ENCODE measurements at regions not wholly inside any gene's neighbourhood (a gene's known extent, or its start where the extent isn't known, plus 50 kb on each side); places are given as distances from the start of the nearest gene placed in this dataset.

DNA sequence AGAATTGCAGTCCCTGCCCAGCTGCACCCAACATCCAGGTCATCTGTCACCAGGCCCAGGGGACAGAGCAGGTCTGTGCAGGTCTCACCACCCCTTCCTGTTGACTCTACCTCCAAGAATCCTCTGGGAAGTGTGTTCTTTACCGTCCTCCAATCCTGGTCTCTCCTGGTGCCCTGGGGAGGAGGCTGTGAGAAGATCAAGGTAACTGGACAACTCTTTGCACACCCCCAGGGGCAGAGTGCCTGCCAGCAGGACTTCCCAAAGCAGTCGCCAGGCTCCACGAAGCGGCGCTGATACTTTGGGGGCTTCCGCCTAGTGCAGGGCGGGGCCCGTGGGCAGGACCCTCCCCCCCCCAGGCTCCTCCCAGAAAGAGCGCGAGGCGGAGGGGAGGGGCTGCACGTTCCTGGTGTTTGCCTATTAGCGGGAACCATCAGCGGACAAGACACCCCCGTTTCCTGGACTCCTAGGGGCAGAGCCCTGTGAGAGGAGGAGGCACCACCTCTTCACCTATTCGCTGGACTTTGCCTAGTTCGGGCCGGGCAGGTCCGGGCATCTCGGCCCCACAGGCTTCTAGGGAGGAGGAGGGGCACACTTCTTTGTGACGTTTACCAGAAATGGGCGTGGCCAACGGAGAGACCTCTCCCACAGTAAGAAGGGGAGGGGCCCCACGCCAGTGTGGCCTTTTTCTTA lies 918.0 kb downstream of the AACS start:
- WGBS, 2 donors = 3 to 6% methylated on average over 23 to 24 of the region's 24 CpGs
- Histone ChIP-seq H3K4me3 (ENCODE audit: low read depth in 1 of 2, low read length in 2 of 2) (peak overlapping the region; percentile 55 to 66), H3K27ac (ENCODE audit: low read depth in 2 of 2, low read length in 1 of 2) (peak overlapping the region; percentile 47 to 86), H3K36me3 (ENCODE audit: control insufficient read depth in 2 of 2, insufficient read depth in 2 of 2, low read length in 1 of 2) (no peaks in the 10 kb centered on the region), H3K9me3 (ENCODE audit: control insufficient read depth in 2 of 2, insufficient read depth in 1 of 2, low read depth in 1 of 2, low read length in 1 of 2) (no peaks in the 10 kb centered on the region), H3K4me1 (ENCODE audit: control insufficient read depth in 2 of 2, insufficient read depth in 2 of 2, low read length in 1 of 2) (peaks cover 2 to 3% of the 10 kb centered on the region in 2 donors), H3K27me3 (ENCODE audit: control insufficient read depth in 1 of 2, insufficient read depth in 2 of 2, low read length in 2 of 2) (no peaks in the 10 kb centered on the region)

DNA sequence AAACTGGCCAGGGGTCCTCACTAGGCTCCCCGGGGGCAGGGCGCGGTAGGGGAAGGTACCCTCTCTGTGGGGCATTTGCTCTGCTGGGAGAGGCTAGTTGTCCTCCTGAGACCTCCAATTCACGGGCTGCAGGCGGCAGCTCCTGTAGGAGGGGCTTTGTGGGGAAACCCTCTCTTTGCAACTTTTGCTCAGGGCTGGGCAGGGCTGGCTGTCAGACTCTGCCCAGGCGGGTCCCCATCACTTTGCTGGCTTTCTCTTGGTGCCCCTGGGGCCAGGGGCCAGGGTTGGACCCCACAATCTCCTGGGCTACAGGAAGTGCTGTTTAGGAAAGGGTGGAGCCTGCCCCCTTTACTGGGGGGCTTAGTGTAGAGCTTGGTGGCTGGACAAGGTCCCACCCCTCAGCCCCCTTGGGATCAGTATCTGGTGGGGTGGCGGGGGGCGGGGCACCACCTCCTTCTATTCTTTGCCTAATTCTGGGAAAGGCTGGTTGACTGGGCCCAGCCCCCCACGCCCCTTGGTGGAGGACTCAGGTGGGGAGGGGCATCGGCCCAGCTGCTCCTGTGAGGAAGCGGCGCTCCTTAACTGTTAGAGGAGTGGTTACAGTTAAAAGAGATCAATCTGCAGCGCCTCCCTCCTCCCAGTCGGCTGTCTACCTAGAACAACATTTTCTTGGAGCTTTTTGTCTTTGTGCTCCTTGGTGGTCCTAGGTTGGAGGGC lies 918.7 kb downstream of the AACS start:
- no peaks in the 10 kb centered on the region for H3K27me3 ChIP-seq (ENCODE audit: control insufficient read depth in 1 of 2, insufficient read depth in 2 of 2, low read length in 2 of 2)
- H3K9me3 ChIP-seq (ENCODE audit: control insufficient read depth in 2 of 2, insufficient read depth in 1 of 2, low read depth in 1 of 2, low read length in 1 of 2) = no peaks in the 10 kb centered on the region
- peak overlapping the region; percentile 47 to 71 for H3K27ac ChIP-seq (ENCODE audit: low read depth in 2 of 2, low read length in 1 of 2)
- WGBS, 2 donors = 3 to 7% methylated on average over 13 to 14 of the region's 14 CpGs
- H3K4me1 ChIP-seq (ENCODE audit: control insufficient read depth in 2 of 2, insufficient read depth in 2 of 2, low read length in 1 of 2) = peaks cover 2 to 3% of the 10 kb centered on the region in 2 donors
- H3K4me3 ChIP-seq (ENCODE audit: low read depth in 1 of 2, low read length in 2 of 2) = peak overlapping the region; percentile 55 to 66
- no peaks in the 10 kb centered on the region for H3K36me3 ChIP-seq (ENCODE audit: control insufficient read depth in 2 of 2, insufficient read depth in 2 of 2, low read length in 1 of 2)

DNA sequence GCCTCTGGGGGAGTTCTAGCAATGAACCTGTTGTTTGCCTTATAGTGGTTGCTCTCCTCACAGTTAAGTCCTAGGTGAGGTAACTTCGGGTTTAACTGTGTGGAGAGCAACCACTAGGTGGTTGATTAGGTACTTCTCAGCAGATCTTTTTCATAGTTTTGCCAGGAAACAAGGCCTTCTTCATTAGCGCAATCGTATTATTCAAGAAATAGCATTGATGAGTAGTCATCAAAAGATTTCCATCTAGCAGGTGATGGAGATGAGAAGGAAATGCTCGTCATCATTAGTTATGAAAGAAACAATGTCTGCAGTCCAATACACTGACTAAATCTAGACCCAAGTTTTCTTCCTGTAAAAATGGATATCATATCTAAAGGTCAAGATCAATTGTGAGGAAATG lies 923.3 kb downstream of the AACS start:
- Histone ChIP-seq H3K4me3 (ENCODE audit: low read depth in 1 of 2, low read length in 2 of 2) (no peak overlapping the region), H3K27me3 (ENCODE audit: control insufficient read depth in 1 of 2, insufficient read depth in 2 of 2, low read length in 2 of 2) (no peaks in the 10 kb centered on the region), H3K27ac (ENCODE audit: low read depth in 2 of 2, low read length in 1 of 2) (no peak overlapping the region), H3K4me1 (ENCODE audit: control insufficient read depth in 2 of 2, insufficient read depth in 2 of 2, low read length in 1 of 2) (peaks cover 0 to 1% of the 10 kb centered on the region in 2 donors), H3K9me3 (ENCODE audit: control insufficient read depth in 2 of 2, insufficient read depth in 1 of 2, low read depth in 1 of 2, low read length in 1 of 2) (no peaks in the 10 kb centered on the region), H3K36me3 (ENCODE audit: control insufficient read depth in 2 of 2, insufficient read depth in 2 of 2, low read length in 1 of 2) (no peaks in the 10 kb centered on the region)
- WGBS, 2 donors = 86 to 92% methylated on average over 4 of the region's 4 CpGs

DNA sequence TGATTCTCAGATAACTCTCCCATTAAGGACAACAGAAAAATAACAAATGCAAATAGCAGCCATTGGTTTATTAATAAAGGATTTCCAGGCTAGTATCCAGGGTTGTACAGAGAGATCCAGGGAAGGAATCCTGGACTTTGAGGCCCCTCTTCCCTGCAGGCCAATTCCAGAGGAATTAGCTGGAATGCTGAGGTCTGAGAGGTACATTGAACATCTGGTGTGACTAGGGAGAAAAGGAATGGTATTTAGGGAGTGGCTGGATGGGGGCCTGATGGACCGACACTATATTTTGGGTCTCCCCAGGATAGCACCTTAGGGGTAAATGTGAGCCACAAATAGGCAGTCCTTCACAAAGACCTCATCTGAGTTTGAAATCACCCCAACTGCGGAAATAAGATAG lies 924.5 kb downstream of the AACS start:
- H3K27me3 ChIP-seq (ENCODE audit: control insufficient read depth in 1 of 2, insufficient read depth in 2 of 2, low read length in 2 of 2) = no peaks in the 10 kb centered on the region
- no peak overlapping the region for H3K27ac ChIP-seq (ENCODE audit: low read depth in 2 of 2, low read length in 1 of 2)
- H3K9me3 ChIP-seq (ENCODE audit: control insufficient read depth in 2 of 2, insufficient read depth in 1 of 2, low read depth in 1 of 2, low read length in 1 of 2) = no peaks in the 10 kb centered on the region
- H3K36me3 ChIP-seq (ENCODE audit: control insufficient read depth in 2 of 2, insufficient read depth in 2 of 2, low read length in 1 of 2) = no peaks in the 10 kb centered on the region
- no peak overlapping the region for H3K4me3 ChIP-seq (ENCODE audit: low read depth in 1 of 2, low read length in 2 of 2)
- WGBS, 2 donors = 74 to 78% methylated on average over 2 of the region's 2 CpGs
- H3K4me1 ChIP-seq (ENCODE audit: control insufficient read depth in 2 of 2, insufficient read depth in 2 of 2, low read length in 1 of 2) = no peaks in the 10 kb centered on the region

DNA sequence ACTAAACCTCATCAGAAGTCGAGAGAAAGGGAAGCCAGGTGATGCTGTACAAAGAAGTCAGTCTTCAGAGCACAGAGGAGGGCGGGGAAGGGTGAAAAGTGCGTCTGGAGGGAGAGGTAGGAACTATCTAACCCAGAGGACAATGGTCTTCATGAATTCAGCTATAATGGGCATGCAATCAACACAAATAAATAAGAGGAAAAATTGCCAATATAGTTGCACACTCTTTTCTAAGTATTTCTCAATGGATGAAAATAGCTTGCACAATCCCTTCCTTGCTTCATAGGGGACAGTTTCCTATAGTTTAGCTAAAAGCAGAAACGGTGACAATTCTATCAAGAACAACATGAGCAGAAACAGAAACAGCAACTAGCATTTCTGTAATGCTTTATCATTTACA lies 931.2 kb downstream of the AACS start:
- WGBS, 2 donors = 67 to 71% methylated on average over 4 of the region's 4 CpGs
- H3K9me3 ChIP-seq (ENCODE audit: control insufficient read depth in 2 of 2, insufficient read depth in 1 of 2, low read depth in 1 of 2, low read length in 1 of 2) = no peaks in the 10 kb centered on the region
- no peaks in the 10 kb centered on the region for H3K4me1 ChIP-seq (ENCODE audit: control insufficient read depth in 2 of 2, insufficient read depth in 2 of 2, low read length in 1 of 2)
- no peaks in the 10 kb centered on the region for H3K27me3 ChIP-seq (ENCODE audit: control insufficient read depth in 1 of 2, insufficient read depth in 2 of 2, low read length in 2 of 2)
- H3K27ac ChIP-seq (ENCODE audit: low read depth in 2 of 2, low read length in 1 of 2) = no peak overlapping the region
- H3K4me3 ChIP-seq (ENCODE audit: low read depth in 1 of 2, low read length in 2 of 2) = no peak overlapping the region
- no peaks in the 10 kb centered on the region for H3K36me3 ChIP-seq (ENCODE audit: control insufficient read depth in 2 of 2, insufficient read depth in 2 of 2, low read length in 1 of 2)

DNA sequence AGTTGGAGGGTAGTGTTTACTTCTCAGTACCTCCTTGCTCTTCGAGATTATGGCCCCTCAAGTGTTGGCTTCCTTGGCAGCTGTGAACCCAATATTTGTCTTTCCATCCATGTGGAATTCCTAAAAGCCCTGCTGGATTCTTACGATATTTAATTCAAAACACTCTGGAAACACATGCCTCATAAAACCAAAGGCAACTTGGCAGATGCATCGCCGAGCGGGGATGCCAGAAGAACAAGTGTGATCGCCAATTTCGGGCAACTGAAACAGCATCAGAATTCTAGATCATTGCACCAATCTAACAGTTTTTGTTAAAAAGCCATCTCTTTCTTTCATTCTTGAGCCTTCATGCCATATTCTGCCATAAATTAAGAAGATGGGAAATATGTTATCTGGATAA lies 934.4 kb downstream of the AACS start:
- WGBS, 2 donors = 77 to 80% methylated on average over 7 of the region's 7 CpGs
- Histone ChIP-seq H3K4me1 (ENCODE audit: control insufficient read depth in 2 of 2, insufficient read depth in 2 of 2, low read length in 1 of 2) (no peaks in the 10 kb centered on the region), H3K36me3 (ENCODE audit: control insufficient read depth in 2 of 2, insufficient read depth in 2 of 2, low read length in 1 of 2) (no peaks in the 10 kb centered on the region), H3K4me3 (ENCODE audit: low read depth in 1 of 2, low read length in 2 of 2) (no peak overlapping the region), H3K27me3 (ENCODE audit: control insufficient read depth in 1 of 2, insufficient read depth in 2 of 2, low read length in 2 of 2) (no peaks in the 10 kb centered on the region), H3K27ac (ENCODE audit: low read depth in 2 of 2, low read length in 1 of 2) (no peak overlapping the region), H3K9me3 (ENCODE audit: control insufficient read depth in 2 of 2, insufficient read depth in 1 of 2, low read depth in 1 of 2, low read length in 1 of 2) (peaks cover 0 to 6% of the 10 kb centered on the region in 2 donors)

DNA sequence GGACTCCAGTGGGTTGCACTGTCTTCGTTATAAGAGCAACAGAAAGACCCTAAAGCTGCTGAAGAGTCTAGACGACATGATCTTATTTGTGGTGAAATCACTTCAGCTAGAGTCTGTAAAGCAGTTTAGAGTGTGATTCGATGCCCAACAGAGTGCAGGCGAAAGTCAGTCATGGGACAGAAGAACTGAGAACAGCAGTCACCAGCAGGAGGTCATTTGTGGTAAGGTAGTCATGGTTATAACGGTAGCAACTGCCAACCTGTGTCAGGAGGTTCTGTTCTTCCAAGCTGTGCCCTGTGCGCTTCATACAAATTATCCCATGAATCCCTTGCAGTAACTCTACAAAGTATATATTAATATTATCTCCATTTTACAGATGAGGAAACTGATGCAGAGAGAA lies 954.1 kb downstream of the AACS start:
- 73 to 80% methylated on average over 6 of the region's 6 CpGs for WGBS, 2 donors

DNA sequence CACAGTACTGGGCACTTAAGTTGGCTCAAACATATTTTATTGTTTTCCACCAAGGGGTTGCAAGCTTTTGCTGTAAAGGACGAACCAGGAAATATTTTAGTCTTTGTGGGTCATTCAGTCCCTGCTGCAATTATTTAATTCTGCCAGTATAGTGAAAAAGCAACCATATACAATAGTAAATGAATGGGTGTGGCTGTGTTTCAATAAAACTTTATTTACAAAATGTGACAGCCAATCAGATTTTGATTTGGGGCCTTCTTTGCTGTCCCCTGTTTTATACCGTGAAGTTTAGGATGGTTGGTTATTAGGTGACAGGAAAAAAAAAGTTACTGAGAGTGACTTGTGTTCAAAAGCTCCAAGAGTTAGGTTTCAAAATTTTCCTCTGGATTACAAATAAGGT lies 956.4 kb downstream of the AACS start:
- H3K4me1 ChIP-seq (ENCODE audit: control insufficient read depth in 2 of 2, insufficient read depth in 2 of 2, low read length in 1 of 2) = no peaks in the 10 kb centered on the region
- peaks cover 0 to 13% of the 10 kb centered on the region in 2 donors for H3K9me3 ChIP-seq (ENCODE audit: control insufficient read depth in 2 of 2, insufficient read depth in 1 of 2, low read depth in 1 of 2, low read length in 1 of 2)
- H3K27me3 ChIP-seq (ENCODE audit: control insufficient read depth in 1 of 2, insufficient read depth in 2 of 2, low read length in 2 of 2) = no peaks in the 10 kb centered on the region
- H3K36me3 ChIP-seq (ENCODE audit: control insufficient read depth in 2 of 2, insufficient read depth in 2 of 2, low read length in 1 of 2) = no peaks in the 10 kb centered on the region
- no peak overlapping the region for H3K4me3 ChIP-seq (ENCODE audit: low read depth in 1 of 2, low read length in 2 of 2)
- no peak overlapping the region for H3K27ac ChIP-seq (ENCODE audit: low read depth in 2 of 2, low read length in 1 of 2)
- WGBS, 2 donors = 77 to 80% methylated on average over 2 of the region's 2 CpGs

More for the DNA sequence above, 954.1 kb downstream of the AACS start:
- Histone ChIP-seq H3K4me1 (ENCODE audit: control insufficient read depth in 2 of 2, insufficient read depth in 2 of 2, low read length in 1 of 2) (no peaks in the 10 kb centered on the region), H3K9me3 (ENCODE audit: control insufficient read depth in 2 of 2, insufficient read depth in 1 of 2, low read depth in 1 of 2, low read length in 1 of 2) (peaks cover 0 to 13% of the 10 kb centered on the region in 2 donors), H3K36me3 (ENCODE audit: control insufficient read depth in 2 of 2, insufficient read depth in 2 of 2, low read length in 1 of 2) (no peaks in the 10 kb centered on the region), H3K27me3 (ENCODE audit: control insufficient read depth in 1 of 2, insufficient read depth in 2 of 2, low read length in 2 of 2) (no peaks in the 10 kb centered on the region), H3K4me3 (ENCODE audit: low read depth in 1 of 2, low read length in 2 of 2) (no peak overlapping the region), H3K27ac (ENCODE audit: low read depth in 2 of 2, low read length in 1 of 2) (no peak overlapping the region)

DNA sequence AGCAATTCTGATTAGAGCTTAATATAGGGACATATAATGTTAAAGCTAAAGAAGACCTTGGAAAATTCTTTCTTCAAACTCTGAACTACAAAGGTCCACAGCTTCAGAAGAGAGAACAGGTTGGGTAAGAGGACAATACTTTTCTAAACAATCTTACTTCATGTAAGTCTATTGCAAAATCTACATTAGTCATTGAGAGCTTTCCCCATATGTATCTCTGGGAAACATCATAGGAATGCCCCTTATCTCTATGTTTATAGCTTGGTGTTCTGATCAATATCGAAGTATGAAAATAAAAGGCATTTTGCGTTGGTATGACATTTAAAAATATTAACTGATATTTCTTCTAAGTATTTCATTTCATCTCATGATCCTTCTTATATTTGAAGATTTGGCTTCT lies 962.6 kb downstream of the AACS start:
- H3K4me3 ChIP-seq (ENCODE audit: low read depth in 1 of 2, low read length in 2 of 2) = no peak overlapping the region
- WGBS, 2 donors = 94 to 97% methylated on average over 2 of the region's 2 CpGs
- no peaks in the 10 kb centered on the region for H3K9me3 ChIP-seq (ENCODE audit: control insufficient read depth in 2 of 2, insufficient read depth in 1 of 2, low read depth in 1 of 2, low read length in 1 of 2)

DNA sequence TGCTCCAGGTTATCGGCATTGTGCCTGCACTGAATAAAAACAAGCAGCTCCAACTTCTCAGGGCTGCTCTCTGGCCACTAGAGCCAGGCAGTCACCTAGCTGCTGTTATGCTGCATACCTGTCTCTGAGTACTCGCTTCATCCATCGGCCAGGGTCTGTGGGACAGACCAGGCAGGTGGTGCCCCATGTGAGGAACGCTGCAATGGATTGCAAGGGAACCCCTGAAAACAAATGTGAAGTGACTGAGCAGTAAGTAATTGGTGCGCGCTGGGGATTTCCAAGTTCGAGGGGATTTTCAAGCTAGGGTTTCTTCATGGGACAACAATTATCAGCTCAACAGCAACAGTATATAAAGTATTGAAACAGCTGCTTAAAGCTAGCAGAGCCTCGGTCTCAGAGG lies 965.3 kb downstream of the AACS start:
- Histone ChIP-seq H3K27me3 (ENCODE audit: control insufficient read depth in 1 of 2, insufficient read depth in 2 of 2, low read length in 2 of 2) (no peaks in the 10 kb centered on the region), H3K9me3 (ENCODE audit: control insufficient read depth in 2 of 2, insufficient read depth in 1 of 2, low read depth in 1 of 2, low read length in 1 of 2) (no peaks in the 10 kb centered on the region), H3K27ac (ENCODE audit: low read depth in 2 of 2, low read length in 1 of 2) (no peak overlapping the region), H3K4me3 (ENCODE audit: low read depth in 1 of 2, low read length in 2 of 2) (no peak overlapping the region), H3K36me3 (ENCODE audit: control insufficient read depth in 2 of 2, insufficient read depth in 2 of 2, low read length in 1 of 2) (no peaks in the 10 kb centered on the region), H3K4me1 (ENCODE audit: control insufficient read depth in 2 of 2, insufficient read depth in 2 of 2, low read length in 1 of 2) (no peaks in the 10 kb centered on the region)
- WGBS, 2 donors = 79% methylated on average over 8 of the region's 8 CpGs

More for the DNA sequence above, 962.6 kb downstream of the AACS start:
- Histone ChIP-seq H3K27ac (ENCODE audit: low read depth in 2 of 2, low read length in 1 of 2) (no peak overlapping the region), H3K4me1 (ENCODE audit: control insufficient read depth in 2 of 2, insufficient read depth in 2 of 2, low read length in 1 of 2) (no peaks in the 10 kb centered on the region), H3K27me3 (ENCODE audit: control insufficient read depth in 1 of 2, insufficient read depth in 2 of 2, low read length in 2 of 2) (no peaks in the 10 kb centered on the region), H3K36me3 (ENCODE audit: control insufficient read depth in 2 of 2, insufficient read depth in 2 of 2, low read length in 1 of 2) (no peaks in the 10 kb centered on the region)
